ENCODE measurements at regions not wholly inside any gene's neighbourhood (a gene's known extent, or its start where the extent isn't known, plus 50 kb on each side); places are given as distances from the start of the nearest gene placed in this dataset.
"Not testable (repeated sequence)": the region's sequence is repeated elsewhere in the genome, so short reads cannot be mapped to it uniquely, and the experiment has no call there.

GRCh38 chr7:69398986-69399385 is 199.3 kb upstream of the AUTS2 start:
- no peak for DNase-seq (ENCODE audit: low spot score)

GRCh38 chr7:69399401-69399800 is 198.9 kb upstream of the AUTS2 start:
- no peak for DNase-seq (ENCODE audit: low spot score)

DNA sequence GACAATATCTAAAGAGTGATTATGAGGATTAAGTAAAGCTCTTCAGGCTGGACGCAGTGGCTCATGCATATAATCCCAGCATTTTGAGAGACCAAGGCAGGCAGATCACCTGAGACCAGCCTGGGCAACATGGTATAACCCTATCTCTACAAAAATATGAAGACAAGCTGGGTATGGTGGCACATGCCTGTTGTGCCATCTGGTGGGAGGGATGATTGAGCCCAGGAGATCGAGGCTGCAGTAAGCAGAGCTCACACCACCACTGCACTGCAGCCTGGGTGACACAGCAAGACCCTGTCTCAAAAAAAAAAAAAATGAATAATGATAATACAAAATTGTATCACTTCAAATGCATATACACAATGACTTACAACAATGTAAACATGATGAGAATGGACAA is 195.6 kb upstream of the AUTS2 start:
- no peak for DNase-seq (ENCODE audit: low spot score)

DNA sequence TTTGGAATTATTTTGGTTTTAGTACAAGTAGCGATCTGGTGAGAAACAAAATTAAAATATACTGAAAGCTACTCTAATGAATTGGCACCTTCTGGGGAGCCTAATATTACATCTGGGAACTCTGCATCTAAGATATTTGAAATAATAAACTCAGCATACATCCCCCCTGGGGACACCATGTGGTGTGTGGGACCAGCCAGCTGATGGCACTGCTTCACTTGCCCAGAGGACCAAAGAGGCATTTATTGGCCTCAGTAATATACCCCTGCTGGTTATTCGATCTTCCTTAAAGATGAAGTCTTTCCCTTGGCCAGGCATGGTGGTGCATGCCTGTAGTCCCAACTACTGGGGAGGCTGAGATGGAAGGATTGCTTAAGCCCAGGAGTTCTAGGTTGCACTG is 195.1 kb upstream of the AUTS2 start:
- no peak for DNase-seq (ENCODE audit: low spot score)

- no peak for DNase-seq (ENCODE audit: low spot score)
Observed at GRCh38 chr7:69411018-69411417, 187.3 kb upstream of the AUTS2 start.

GRCh38 chr7:69411466-69411865 is 186.8 kb upstream of the AUTS2 start:
- DNase-seq (ENCODE audit: low spot score), result no peak

- DNase-seq (ENCODE audit: low spot score), result peak; percentile 13
Observed at GRCh38 chr7:69412331-69413146, 185.7 kb upstream of the AUTS2 start.

DNA sequence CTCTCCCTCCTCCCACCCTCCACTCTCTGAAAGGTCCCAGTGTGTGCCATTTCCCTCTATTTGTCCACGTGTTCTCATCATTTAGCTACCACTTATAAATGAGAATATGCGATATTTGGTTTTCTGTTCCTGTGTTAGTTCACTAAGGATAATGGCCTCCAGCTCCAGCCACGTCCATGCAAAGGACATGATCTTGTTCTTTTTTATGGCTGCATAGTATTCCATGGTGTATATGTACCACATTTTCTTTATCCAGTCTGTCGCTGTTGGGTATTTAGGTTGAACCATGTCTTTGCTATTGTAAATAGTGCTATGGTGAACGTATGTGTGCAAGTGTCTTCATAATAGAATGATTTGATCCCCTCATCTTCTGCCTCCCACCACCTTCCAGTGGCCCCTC is 183.7 kb upstream of the AUTS2 start:
- no peak for DNase-seq (ENCODE audit: low spot score)

DNA sequence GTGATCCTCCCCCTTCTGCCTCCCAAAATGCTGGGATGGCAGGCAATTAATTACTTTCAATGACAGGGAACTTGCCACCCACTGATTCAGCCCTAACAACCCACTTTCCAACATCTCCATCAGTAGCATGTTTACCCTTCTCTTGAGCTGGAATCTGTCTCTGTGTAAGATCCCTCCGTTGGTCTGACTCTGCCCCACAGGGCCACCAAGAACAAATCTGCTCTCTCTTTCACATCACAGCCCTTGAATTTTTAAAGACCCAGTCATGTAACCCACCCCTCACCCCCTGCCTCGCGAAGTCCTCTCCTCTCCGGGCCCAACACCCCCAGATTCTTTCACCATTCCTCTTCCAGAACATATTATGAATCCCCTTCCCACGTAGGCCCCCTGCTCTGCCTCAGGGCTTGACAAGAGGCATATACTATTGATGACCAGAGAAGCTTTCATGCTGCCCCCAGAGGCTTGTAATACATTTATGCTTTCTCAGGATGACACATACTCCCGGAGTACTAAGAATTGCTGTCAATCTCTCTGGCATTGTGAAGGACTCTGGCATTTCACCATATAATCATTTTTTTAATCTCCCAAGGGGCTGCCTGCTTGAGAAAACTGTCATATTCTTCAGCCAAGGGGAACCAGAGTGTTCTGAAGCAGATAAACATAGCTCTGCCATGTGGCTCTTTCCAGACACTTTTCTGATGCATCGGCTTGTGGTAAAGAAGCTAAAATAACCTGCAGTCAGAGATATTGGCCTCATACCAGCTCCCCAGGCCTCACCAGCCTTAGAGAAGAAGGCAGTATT is 179.2 kb upstream of the AUTS2 start:
- DNase-seq (ENCODE audit: low spot score), result peak; percentile 19

GRCh38 chr7:69419934-69420333 is 178.3 kb upstream of the AUTS2 start:
- DNase-seq (ENCODE audit: low spot score), result no peak

DNA sequence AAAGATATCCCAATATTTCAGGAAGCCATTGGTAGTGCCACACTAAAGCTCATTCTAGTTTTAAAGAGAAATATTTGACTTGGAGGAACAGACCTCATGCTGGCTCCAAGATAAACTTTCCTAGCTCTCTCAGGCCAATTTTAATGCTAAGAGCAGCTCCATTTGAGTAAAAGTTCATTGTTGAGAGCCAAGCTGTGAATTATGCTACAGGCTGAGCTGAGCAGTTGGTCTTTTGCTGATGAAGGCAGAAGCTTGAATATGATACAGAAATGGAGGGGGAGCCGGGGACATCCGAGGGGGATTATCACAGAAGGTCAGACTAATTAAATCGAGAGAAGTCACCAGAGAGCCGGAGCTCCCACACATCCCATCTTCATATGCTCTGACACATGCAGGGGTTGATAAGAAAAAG is 175.7 kb upstream of the AUTS2 start:
- peak; percentile 10 for DNase-seq (ENCODE audit: low spot score)

GRCh38 chr7:69426705-69427104 is 171.6 kb upstream of the AUTS2 start:
- DNase-seq (ENCODE audit: low spot score), result no peak

GRCh38 chr7:69428089-69428488 is 170.2 kb upstream of the AUTS2 start:
- no peak for DNase-seq (ENCODE audit: low spot score)

DNA sequence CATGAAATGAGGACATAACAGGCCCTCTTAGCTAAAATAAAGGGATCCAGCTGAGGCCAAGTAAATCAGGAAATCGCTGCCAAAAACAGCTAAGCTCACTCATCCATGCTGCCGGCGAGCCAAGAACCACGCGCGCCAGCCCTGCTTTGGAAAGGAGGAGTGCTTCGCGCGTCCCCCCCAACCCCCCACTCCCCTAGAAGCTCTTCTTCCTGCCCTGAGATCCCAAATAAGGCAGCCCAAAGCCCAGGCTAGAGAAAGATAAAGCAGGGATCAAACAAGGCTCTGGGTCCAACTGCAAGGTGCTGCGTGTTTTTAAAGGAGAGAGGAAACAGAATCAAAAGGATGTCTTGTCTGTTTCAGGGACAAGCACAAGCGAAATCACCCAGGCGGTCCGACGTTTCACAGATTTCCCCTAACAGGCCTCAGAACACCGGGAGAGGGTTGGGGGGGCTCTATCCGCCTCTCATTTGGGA is 168.3 kb upstream of the AUTS2 start:
- DNase-seq (ENCODE audit: low spot score), result no peak

DNA sequence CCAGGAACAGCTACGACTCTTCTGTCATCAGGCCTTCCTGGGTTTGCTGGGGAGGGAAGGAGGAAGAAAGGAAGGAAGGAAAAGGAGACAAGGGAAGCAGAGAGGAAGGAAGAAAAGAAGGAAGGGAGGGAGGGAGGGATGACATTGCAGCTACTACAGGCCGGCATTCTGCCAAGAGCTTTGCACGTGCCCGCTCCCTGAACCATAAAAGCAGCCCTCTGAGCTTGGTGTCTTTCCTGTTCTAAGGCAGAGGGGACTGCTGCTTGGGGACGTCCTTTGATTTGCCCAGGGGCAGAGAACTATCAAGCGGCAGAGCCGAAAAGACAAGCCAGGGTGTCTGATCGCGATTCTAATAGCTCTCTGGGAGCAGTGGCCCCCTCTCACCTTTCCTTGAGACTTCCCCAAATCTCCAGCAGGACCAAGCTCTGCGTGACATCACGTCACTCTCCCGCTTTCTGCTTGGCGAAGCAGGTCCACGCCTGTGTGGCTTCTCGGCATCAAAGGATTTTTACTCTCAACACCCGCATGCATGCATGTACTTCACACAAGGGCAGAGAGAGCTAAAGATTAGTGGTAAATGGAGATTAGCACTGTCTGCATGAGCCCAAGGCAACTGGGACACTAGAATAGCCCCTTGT is 167.8 kb upstream of the AUTS2 start:
- DNase-seq (ENCODE audit: low spot score), result no peak

DNA sequence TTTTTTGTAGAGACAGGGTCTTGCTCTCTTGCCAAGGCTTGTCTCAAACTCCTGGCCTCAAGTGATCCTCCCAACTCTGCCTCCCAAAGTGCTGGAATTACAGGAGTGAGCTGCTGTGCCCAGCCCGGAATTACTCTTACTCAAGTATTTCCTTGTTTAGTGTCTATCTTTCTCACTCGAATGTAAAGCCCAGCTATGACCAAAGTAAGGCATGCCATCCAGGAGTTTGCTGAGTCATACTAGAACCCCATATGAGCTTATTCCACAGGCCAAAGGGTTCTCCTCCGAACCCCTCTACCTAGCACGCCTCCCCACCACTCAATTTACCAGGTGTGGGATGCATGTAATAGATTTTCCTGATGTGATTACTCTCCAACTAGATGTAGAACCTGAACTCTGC is 166.6 kb upstream of the AUTS2 start:
- no peak for DNase-seq (ENCODE audit: low spot score)

GRCh38 chr7:69432276-69432675 is 166.0 kb upstream of the AUTS2 start:
- DNase-seq (ENCODE audit: low spot score), result not testable (repeated sequence)

DNA sequence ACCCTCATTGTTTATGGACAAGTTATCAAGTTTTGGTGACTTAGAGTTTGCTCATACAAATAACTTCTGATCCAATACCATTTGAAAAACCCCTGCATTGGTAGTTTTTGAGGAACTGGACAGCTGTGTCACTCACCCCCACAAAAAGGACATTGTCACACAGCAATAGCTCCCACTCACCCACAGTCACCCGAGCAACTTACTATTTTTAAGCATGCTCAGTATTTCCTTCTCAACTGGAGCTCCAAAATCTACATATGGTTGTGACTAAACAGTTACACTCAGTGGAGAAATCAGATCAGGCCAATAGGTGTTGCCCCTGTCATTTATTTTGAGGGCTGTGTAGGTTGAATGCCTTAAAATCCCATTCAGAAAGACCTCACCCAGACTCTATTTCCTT is 165.2 kb upstream of the AUTS2 start:
- no peak for DNase-seq (ENCODE audit: low spot score)

GRCh38 chr7:69434398-69434815 is 163.9 kb upstream of the AUTS2 start:
- DNase-seq (ENCODE audit: low spot score), result no peak

GRCh38 chr7:69435711-69436110 is 162.6 kb upstream of the AUTS2 start:
- no peak for DNase-seq (ENCODE audit: low spot score)

GRCh38 chr7:69436946-69437345 is 161.3 kb upstream of the AUTS2 start:
- DNase-seq (ENCODE audit: low spot score), result no peak

DNA sequence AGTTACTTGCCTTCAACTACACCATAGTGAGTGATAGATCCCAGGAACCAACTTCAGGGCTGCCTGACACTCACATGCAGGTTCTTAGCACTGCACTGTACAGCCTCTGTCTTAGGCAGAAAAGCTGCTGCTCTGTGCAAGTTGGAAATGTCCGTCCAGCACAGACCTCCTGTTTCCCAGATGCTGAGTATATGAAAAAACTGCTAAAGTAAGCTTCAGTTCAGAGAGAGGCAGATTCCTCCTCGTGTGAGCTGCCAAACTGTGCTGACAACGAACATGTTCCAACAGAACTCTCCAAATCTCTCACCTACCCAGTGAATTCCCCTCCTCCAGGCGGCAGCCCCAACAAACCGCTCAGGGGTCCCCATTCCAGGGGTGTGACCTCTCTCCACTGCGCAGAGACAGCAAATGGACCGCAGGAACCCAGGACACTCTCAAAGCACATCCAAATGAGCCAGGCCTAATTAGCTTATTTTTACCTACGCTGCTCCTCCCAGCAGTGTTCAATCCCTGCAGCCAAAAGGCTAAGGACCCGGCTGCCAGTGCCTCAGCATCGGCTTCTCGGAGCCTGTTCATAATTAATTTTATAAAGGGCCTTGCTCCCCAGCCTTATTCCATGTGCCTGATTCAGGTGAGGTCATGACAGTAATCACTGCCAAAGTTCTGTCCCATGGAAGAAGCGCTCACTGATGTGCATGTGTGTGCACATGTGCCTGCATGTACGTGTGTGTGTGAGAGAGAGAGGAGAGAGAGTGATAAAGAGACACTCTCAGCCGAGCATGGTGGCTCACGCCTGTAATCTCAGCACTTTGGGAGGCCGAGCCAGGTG is 159.5 kb upstream of the AUTS2 start:
- no peak for DNase-seq (ENCODE audit: low spot score)

Measured in hematopoietic multipotent progenitor cell treated with erythropoietin and hydrocortisone succinate and interleukin-3 and kit ligand, for 15 days (in vitro differentiated cells).